Activated naive CD8-positive, alpha-beta T cell treated with anti-CD3 and anti-CD28 coated beads for 36 hours (primary cell): ENCODE measurements at regions not wholly inside any gene's neighbourhood (a gene's known extent, or its start where the extent isn't known, plus 50 kb on each side); places are given as distances from the start of the nearest gene placed in this dataset.

ENCODE experiments used
- DNase-seq: peaks from one replicate; pipeline ENCODE4 v3.0.0; 2021
- H3K27ac Mint-ChIP-seq: one replicate; pipeline ENCODE4 v1.8.0; 2022; ENCODE audit warnings: mild to moderate bottlenecking, moderate library complexity, mixed read lengths
- H3K27me3 Mint-ChIP-seq: one replicate; pipeline ENCODE4 v1.8.0; 2022; ENCODE audit warnings: mild to moderate bottlenecking, mixed read lengths
- H3K36me3 Mint-ChIP-seq: one replicate; pipeline ENCODE4 v1.8.0; 2021; ENCODE audit warnings: mild to moderate bottlenecking, mixed read lengths
- H3K4me1 Mint-ChIP-seq: one replicate; pipeline ENCODE4 v1.8.0; 2021; ENCODE audit warnings: mixed read lengths
- H3K4me3 Mint-ChIP-seq: one replicate; pipeline ENCODE4 v1.8.0; 2022; ENCODE audit warnings: mild to moderate bottlenecking, moderate library complexity, mixed read lengths
- H3K9me3 Mint-ChIP-seq: one replicate; pipeline ENCODE4 v1.8.0; 2022; ENCODE audit warnings: mixed read lengths

- DNase-seq = no peak
- H3K27me3 Mint-ChIP-seq = peaks cover 25% of the 10 kb centered on the region
- no peaks in the 10 kb centered on the region for H3K36me3 Mint-ChIP-seq
- no peaks in the 10 kb centered on the region for H3K9me3 Mint-ChIP-seq
- no peaks in the 10 kb centered on the region for H3K4me1 Mint-ChIP-seq
- no peak overlapping the region for H3K27ac Mint-ChIP-seq
- no peak overlapping the region for H3K4me3 Mint-ChIP-seq
These were observed 982.2 kb downstream of the BRD1 start for GRCh38 chr22:48845356-48845936.

GRCh38 chr22:48844056-48844675 is 983.5 kb downstream of the BRD1 start:
- peaks cover 20% of the 10 kb centered on the region for H3K27me3 Mint-ChIP-seq
- no peak overlapping the region for H3K27ac Mint-ChIP-seq
- DNase-seq = no peak
- no peak overlapping the region for H3K4me3 Mint-ChIP-seq
- H3K4me1 Mint-ChIP-seq = no peaks in the 10 kb centered on the region
- H3K36me3 Mint-ChIP-seq = no peaks in the 10 kb centered on the region
- H3K9me3 Mint-ChIP-seq = no peaks in the 10 kb centered on the region

- no peak overlapping the region for H3K27ac Mint-ChIP-seq
- H3K27me3 Mint-ChIP-seq = peaks cover 20% of the 10 kb centered on the region
These were observed 984.0 kb downstream of the BRD1 start for GRCh38 chr22:48843640-48844039.

DNA sequence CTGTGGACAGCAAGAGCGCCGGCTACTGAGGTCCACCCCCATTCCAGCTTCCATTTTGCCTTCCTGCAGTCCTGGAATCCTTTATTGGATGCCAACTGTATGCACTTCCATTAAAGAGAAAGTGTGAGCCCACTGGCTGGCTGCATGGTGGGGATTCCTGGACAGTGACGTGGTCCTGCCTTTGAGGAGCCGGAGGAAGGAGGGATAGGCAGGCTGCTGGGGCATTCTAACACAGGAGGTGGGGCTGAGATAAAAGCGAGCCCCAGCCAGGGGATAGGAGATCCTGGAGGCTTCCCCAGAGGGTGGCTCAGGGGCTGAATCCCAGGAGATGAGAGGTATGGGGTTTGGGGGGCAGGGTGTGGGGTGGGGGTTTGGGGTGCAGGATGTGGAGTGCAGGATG is 984.7 kb downstream of the BRD1 start:
- Mint-ChIP-seq H3K4me1 (no peaks in the 10 kb centered on the region), H3K36me3 (no peaks in the 10 kb centered on the region), H3K27me3 (peaks cover 20% of the 10 kb centered on the region), H3K4me3 (no peak overlapping the region), H3K27ac (no peak overlapping the region), H3K9me3 (no peaks in the 10 kb centered on the region)
- no peak for DNase-seq

More at GRCh38 chr22:48843640-48844039, 984.0 kb downstream of the BRD1 start:
- Mint-ChIP-seq H3K9me3 (no peaks in the 10 kb centered on the region), H3K4me3 (no peak overlapping the region), H3K4me1 (no peaks in the 10 kb centered on the region), H3K36me3 (no peaks in the 10 kb centered on the region)
- DNase-seq = no peak

DNA sequence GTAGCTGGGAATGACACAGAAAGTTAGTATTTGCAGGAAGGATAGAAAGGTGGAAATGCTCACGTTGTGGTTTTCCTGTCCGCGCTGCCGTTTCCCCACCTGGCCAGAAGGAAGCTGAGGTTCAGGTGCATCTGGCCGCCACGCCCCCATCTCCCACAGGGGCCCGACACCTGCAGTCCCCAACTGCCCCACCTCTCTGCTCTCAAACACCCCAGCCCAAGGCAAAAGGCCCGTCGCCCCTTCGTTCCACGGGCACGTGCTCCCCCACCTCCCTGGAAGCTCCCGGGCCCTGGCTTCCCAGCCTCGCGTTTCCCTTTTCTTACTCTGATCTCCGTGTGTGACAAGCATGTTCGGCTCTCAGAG is 985.1 kb downstream of the BRD1 start:
- Mint-ChIP-seq H3K4me1 (no peaks in the 10 kb centered on the region), H3K27ac (no peak overlapping the region), H3K4me3 (no peak overlapping the region), H3K9me3 (peaks cover 3% of the 10 kb centered on the region), H3K27me3 (peaks cover 20% of the 10 kb centered on the region), H3K36me3 (no peaks in the 10 kb centered on the region)
- no peak for DNase-seq

DNA sequence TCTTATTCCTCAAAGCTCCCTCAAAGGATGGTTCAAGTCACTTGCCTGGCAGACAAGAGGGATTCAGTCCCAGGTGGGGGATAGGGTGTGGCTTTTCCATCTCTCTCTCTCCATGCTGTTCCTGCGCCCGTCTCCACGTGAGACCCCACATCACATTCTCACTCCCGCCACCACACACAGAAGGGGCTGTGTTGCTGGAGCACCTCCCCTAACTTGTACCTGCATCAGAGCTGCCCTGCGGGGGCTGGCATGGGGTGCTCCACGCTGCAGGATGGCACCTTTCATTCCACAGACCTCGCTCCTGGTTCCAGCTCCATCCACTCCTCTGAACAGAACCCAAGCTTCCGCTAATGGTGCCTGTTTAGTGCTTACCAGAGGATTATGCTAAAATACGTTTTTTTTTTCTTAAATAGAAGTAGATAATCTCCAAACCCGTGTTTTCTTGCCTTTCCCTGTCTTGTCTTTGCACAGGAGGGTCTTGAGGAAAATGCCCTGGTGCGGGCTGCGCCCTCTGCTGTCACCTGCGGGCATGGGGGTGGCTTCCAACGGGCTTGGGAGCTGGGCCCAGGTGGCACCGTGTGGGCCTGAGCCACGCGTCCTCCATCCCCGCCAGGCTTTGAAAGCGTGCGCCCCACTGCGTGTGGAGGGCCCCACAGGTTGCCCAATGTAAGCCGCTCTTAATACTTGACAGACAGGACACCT is 985.6 kb downstream of the BRD1 start:
- Mint-ChIP-seq H3K4me1 (no peaks in the 10 kb centered on the region), H3K9me3 (peaks cover 7% of the 10 kb centered on the region), H3K4me3 (no peak overlapping the region), H3K36me3 (no peaks in the 10 kb centered on the region), H3K27me3 (peaks cover 20% of the 10 kb centered on the region), H3K27ac (no peak overlapping the region)
- DNase-seq = no peak

DNA sequence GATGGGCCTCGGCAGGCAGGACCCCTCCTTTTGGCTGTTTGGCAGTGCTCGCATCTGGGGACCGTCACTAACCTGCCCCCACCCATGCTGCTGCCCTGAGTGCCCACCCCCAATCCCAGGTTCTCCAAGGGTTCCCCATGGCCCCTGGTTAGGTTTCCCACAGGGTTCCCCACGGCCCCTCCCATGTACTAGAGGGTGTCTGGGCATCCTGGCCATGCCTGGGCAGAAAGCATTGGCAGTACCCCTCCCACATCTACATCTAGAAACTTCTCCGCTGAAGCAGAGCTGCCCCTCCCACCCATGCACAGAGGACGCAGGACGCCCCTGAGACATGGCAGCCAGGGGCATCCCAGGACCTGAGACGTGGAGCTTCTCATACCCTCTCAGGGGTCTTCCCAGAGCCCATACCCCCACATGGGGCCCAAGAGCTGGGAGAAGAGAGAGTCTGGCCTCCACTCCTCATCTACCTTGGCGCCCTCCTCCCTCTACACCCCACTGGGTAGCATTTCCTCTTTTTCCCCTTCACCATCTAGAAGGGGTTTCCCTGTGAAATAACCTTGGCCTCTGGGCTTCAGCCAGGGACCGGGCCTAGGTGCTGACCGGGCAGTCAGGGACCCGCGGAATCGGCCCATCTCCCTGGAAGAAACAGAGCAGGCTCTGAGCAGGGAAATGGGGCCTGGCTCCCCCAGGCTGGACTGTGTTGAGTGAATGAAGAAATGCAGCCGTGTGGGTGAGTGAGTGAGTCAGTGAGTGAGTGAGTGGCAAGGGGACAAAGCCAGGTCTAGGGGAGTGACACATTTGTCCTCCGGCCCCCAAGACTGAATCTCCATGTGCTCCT is 987.3 kb downstream of the BRD1 start:
- Mint-ChIP-seq H3K4me3 (no peak overlapping the region), H3K36me3 (no peaks in the 10 kb centered on the region), H3K27me3 (peaks cover 14% of the 10 kb centered on the region), H3K9me3 (peaks cover 11% of the 10 kb centered on the region), H3K4me1 (no peaks in the 10 kb centered on the region), H3K27ac (no peak overlapping the region)
- no peak for DNase-seq

DNA sequence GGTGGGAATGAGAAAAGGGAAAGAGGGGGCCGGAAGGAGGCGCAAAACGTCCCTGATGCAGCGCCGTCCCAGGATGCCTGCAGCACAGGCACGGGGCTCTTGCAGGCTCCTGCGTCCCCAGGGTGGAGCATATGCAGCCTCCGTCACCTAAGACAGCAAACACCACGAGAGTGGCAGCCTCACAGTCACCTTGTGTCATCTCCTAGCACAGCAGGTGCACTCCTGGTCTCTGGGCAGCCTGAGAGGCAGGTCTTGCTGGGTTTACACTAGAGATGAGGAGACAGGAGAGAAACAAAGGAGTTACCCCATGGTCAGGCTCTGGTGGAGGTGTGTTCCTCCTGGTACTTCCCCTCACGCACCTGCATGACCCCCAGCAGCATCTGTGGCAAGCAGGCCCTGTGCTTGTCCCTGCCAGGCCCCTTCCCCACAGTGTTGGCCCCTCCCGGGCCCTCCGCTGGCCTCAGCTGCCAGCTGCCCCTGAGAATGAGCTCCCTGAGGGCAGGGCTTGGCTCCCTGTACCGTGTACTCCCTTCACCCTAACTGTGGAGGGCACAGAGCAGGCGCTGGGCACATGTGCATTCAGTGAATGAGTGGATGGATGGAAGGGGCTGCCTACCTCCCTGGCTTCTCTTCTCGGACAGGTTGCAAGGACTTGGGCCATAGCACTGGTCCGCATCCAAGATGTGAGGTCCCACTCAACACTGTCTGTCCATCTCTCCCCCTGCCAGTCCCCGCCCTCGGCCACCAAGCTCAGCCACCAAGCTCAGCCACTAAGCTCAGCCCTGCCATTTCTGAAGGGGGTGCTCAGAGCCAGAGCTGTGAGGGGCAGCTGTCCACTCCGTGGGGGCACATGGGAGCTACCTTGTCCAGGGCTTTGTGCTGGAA is 988.6 kb downstream of the BRD1 start:
- H3K9me3 Mint-ChIP-seq = peaks cover 11% of the 10 kb centered on the region
- H3K4me3 Mint-ChIP-seq = no peak overlapping the region
- no peak overlapping the region for H3K27ac Mint-ChIP-seq
- H3K36me3 Mint-ChIP-seq = no peaks in the 10 kb centered on the region
- peaks cover 15% of the 10 kb centered on the region for H3K27me3 Mint-ChIP-seq
- H3K4me1 Mint-ChIP-seq = no peaks in the 10 kb centered on the region
- no peak for DNase-seq

DNA sequence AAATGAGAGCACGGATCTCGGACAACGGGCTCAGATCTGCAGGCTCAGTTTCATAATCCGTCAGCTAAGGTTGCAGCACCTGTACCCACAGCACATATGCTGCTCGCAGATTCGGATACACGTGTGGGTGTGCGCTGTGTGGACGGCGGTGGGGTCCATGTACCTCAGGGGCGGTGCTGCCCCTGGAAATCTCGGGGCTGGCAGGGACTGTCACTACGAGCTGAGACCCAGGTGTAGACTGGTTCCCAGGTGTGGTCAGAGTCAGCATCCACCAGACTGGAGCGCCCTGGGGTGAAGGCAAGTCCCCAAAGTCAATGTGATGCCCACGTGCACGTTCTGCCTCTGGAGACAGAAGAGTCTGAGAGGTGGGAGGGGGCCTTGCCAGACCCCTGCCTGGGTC is 989.3 kb downstream of the BRD1 start:
- Mint-ChIP-seq H3K36me3 (no peaks in the 10 kb centered on the region), H3K4me1 (no peaks in the 10 kb centered on the region)

GRCh38 chr22:48837341-48837935 is 990.2 kb downstream of the BRD1 start:
- Mint-ChIP-seq H3K27ac (no peak overlapping the region), H3K9me3 (peaks cover 18% of the 10 kb centered on the region), H3K4me1 (no peaks in the 10 kb centered on the region), H3K36me3 (no peaks in the 10 kb centered on the region), H3K4me3 (no peak overlapping the region), H3K27me3 (peaks cover 19% of the 10 kb centered on the region)
- DNase-seq = no peak

More for the DNA sequence above, 989.3 kb downstream of the BRD1 start:
- H3K27me3 Mint-ChIP-seq = peaks cover 20% of the 10 kb centered on the region
- no peak overlapping the region for H3K4me3 Mint-ChIP-seq
- DNase-seq = no peak
- H3K27ac Mint-ChIP-seq = no peak overlapping the region
- H3K9me3 Mint-ChIP-seq = peaks cover 14% of the 10 kb centered on the region

DNA sequence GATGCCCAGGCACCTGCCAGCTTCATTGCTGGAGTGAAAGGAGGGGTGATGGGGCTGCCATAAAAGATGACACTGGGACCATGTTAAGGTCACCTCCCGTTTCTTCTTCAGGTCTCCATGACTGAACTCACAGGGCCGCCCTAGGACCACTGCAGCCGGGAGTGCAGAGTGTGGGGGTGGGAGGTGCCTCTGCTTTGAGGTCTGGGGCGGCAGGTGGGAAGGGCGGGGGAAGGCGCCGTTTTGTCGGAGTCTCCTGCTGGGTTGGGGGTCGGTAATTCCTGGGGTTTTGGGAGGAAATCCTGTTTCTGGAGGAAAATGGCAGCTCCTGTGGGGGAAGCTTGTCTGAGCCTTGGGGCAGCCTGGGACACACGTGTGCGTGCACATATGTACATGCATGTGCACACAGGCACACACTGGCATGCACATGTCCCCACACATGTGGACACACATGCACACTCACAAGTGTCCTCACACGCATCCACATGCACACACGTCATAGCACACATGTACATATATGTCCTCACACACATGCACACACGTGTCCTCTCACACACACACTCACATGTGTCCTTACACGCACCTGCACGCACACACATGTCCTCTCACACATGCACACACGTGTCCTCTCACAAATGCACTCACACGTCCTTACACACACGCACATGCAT is 990.9 kb downstream of the BRD1 start:
- no peak for DNase-seq
- no peaks in the 10 kb centered on the region for H3K4me1 Mint-ChIP-seq
- H3K9me3 Mint-ChIP-seq = peaks cover 18% of the 10 kb centered on the region
- peaks cover 19% of the 10 kb centered on the region for H3K27me3 Mint-ChIP-seq
- no peak overlapping the region for H3K4me3 Mint-ChIP-seq
- no peak overlapping the region for H3K27ac Mint-ChIP-seq
- H3K36me3 Mint-ChIP-seq = no peaks in the 10 kb centered on the region

- Mint-ChIP-seq H3K4me1 (no peaks in the 10 kb centered on the region), H3K27ac (no peak overlapping the region), H3K4me3 (no peak overlapping the region), H3K36me3 (no peaks in the 10 kb centered on the region), H3K9me3 (peaks cover 23% of the 10 kb centered on the region), H3K27me3 (peaks cover 15% of the 10 kb centered on the region)
- DNase-seq = no peak
These were observed 991.6 kb downstream of the BRD1 start for GRCh38 chr22:48835857-48836672.

DNA sequence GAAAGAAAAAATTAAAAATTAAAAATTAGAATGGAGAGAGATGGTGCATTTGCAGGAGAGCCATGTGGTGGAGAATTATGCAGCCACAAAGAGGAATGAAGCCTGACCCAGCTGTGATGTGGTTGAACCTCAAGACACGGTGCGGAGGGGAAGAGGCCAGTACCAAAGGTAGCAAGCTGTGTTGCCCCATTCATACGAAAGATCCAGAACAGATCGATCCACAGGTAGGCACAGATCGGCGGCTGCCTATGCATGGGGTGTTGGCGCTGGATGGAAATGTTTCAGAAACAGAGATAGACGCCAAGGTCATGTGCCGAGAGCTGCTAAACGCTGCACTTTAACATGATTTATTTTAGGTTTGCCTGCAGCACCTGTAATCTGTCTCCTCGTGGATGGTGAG is 992.3 kb downstream of the BRD1 start:
- Mint-ChIP-seq H3K27me3 (peaks cover 15% of the 10 kb centered on the region), H3K4me3 (no peak overlapping the region), H3K4me1 (no peaks in the 10 kb centered on the region), H3K36me3 (no peaks in the 10 kb centered on the region), H3K9me3 (peaks cover 23% of the 10 kb centered on the region), H3K27ac (no peak overlapping the region)
- no peak for DNase-seq
